HL-60 (cell line): ENCODE measurements at regions not wholly inside any gene's neighbourhood (a gene's known extent, or its start where the extent isn't known, plus 50 kb on each side); places are given as distances from the start of the nearest gene placed in this dataset.

Experiments
- DNase-seq, 2 experiments: peaks; one replicate each; pipeline ENCODE4 v3.0.0-alpha.2; 2010 to 2020; ENCODE audit warnings: low read depth in 1 of 2, low spot score in 1 of 2
- H3K27ac ChIP-seq: fragments of 250-450 bp; sonication (Bioruptor Pico); replicated peaks from 2 replicates; pipeline ENCODE4 v1.5.1; 2020; ENCODE audit warnings: mild to moderate bottlenecking, moderate library complexity
- H3K27me3 ChIP-seq: fragments of 250-450 bp; sonication (Bioruptor Pico); 2 replicates; pipeline ENCODE4 v1.5.1; 2021; ENCODE audit warnings: mild to moderate bottlenecking, moderate library complexity; ENCODE audit not compliant: insufficient read depth, poor library complexity, severe bottlenecking
- H3K4me3 ChIP-seq: replicated peaks from 2 replicates; pipeline ENCODE4 v1.5.1; 2011; ENCODE audit warnings: mild to moderate bottlenecking, control low read depth, low read length; ENCODE audit not compliant: insufficient read depth
- CTCF ChIP-seq: IDR thresholded peaks from one replicate; pipeline ENCODE4 v1.5.1; 2011; ENCODE audit warnings: low read length, control low read depth, inconsistent platforms; ENCODE audit not compliant: insufficient read depth
- GABPA ChIP-seq: IDR thresholded peaks from 2 replicates; pipeline ENCODE4 v1.6.1; 2012; ENCODE audit warnings: low read depth
- POLR2AphosphoS5 ChIP-seq: IDR thresholded peaks from 2 replicates; pipeline ENCODE4 v1.6.1; 2012; ENCODE audit warnings: low read depth
- REST ChIP-seq: IDR thresholded peaks from 2 replicates; pipeline ENCODE4 v1.6.1; 2012; ENCODE audit warnings: low read depth; ENCODE audit not compliant: insufficient replicate concordance
- SPI1 ChIP-seq: IDR thresholded peaks from 2 replicates; pipeline ENCODE4 v1.6.1; 2012; ENCODE audit warnings: low read depth, mild to moderate bottlenecking, borderline replicate concordance

- no peak for DNase-seq
- Histone ChIP-seq H3K27ac (no peak overlapping the region), H3K4me3 (no peak overlapping the region), H3K27me3 (no peaks in the 10 kb centered on the region)
- no peak for TF ChIP-seq GABPA
Observed at GRCh38 chr6:139711804-139712585, 337.5 kb upstream of the CITED2 start.

GRCh38 chr6:139710556-139710955 lies 336.1 kb upstream of the CITED2 start:
- no peaks in the 10 kb centered on the region for H3K27me3 ChIP-seq
- H3K4me3 ChIP-seq, result no peak overlapping the region
- TF ChIP-seq REST, result no peak
- TF ChIP-seq POLR2AphosphoS5, result no peak
- no peak for TF ChIP-seq CTCF
- no peak for TF ChIP-seq SPI1
- no peak for TF ChIP-seq GABPA
- DNase-seq, result no peak
- H3K27ac ChIP-seq, result no peak overlapping the region

GRCh38 chr6:139708337-139709199 lies 334.1 kb upstream of the CITED2 start:
- no peak for DNase-seq
- Histone ChIP-seq H3K4me3 (no peak overlapping the region), H3K27me3 (no peaks in the 10 kb centered on the region), H3K27ac (no peak overlapping the region)
- TF ChIP-seq CTCF (no peak), POLR2AphosphoS5 (no peak), SPI1 (no peak)

GRCh38 chr6:139706912-139707311 lies 332.5 kb upstream of the CITED2 start:
- Histone ChIP-seq H3K4me3 (no peak overlapping the region), H3K27ac (no peak overlapping the region), H3K27me3 (no peaks in the 10 kb centered on the region)
- no peak for DNase-seq
- TF ChIP-seq REST, result no peak
- no peak for TF ChIP-seq CTCF
- TF ChIP-seq GABPA, result no peak
- TF ChIP-seq POLR2AphosphoS5, result no peak
- no peak for TF ChIP-seq SPI1
